GM13976 (cell line): ENCODE measurements at regions not wholly inside any gene's neighbourhood (a gene's known extent, or its start where the extent isn't known, plus 50 kb on each side); places are given as distances from the start of the nearest gene placed in this dataset.

ENCODE experiments used
- DNase-seq: peaks from one replicate; pipeline ENCODE4 v3.0.0; 2012; ENCODE audit warnings: low spot score
- CTCF ChIP-seq: IDR thresholded peaks from 2 replicates; pipeline ENCODE4 v1.5.1; 2012; ENCODE audit warnings: borderline replicate concordance, mild to moderate bottlenecking; ENCODE audit not compliant: insufficient read depth; ENCODE audit errors: extremely low read depth, missing control alignments, control extremely low read depth
- in situ Hi-C: fragments of 300-500 bp; cut with MboI; formaldehyde crosslinking; loops from one replicate; pipeline ENCODE4 v1.12.0; 2022; ENCODE audit warnings: low sequenced_read_pairs, mixed read lengths, inconsistent platforms; ENCODE audit not compliant: unreplicated experiment

DNA sequence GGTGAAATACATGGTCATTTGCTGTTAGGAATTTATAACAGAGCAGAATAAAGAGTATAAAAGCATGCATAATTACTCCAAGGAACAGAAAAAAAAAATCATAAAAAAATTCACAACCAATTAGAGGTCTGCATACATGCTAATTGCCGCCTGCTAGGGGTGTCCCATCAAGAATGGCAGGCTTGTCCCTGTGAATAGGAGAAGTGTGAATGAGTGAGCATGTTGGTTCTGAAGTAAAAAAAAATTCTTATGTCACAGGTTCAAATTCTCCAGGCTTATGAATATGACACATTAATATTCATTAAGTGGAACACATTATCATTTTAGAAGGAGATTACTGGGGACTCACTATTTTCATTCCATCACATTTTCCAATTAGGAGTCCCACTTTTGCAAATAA is 822.7 kb downstream of the NTRK3 start:
- in situ Hi-C loops: no loop called here
- no peak for DNase-seq
- no peak for TF ChIP-seq CTCF

GRCh38 chr15:87429754-87430153 is 826.8 kb downstream of the NTRK3 start:
- TF ChIP-seq CTCF: no peak
- no peak for DNase-seq
- in situ Hi-C loops: no loop called here

DNA sequence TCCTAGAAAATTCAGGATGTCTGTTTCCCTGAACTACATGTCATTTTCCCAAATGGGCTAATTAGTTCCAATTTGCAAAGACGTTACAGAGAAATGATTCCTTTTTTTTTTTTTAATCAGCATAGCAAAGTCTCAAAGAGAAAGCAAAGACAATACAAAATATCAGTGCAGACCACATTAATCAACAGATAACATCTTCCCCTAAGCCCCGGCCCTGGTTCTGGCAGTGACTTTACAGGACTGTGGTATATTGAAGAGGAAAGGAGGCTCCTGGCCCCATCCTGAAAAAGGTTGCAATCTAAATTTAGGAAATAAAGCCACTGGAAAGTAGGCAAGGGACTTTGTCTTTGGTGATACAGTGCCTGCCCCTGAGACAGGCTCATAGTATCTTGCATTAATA is 836.5 kb downstream of the NTRK3 start:
- TF ChIP-seq CTCF: no peak
- in situ Hi-C loops: no loop called here

GRCh38 chr15:87419344-87419743 is 837.2 kb downstream of the NTRK3 start:
- in situ Hi-C loops: no loop called here
- no peak for DNase-seq
- TF ChIP-seq CTCF: no peak

More for the DNA sequence above, 836.5 kb downstream of the NTRK3 start:
- DNase-seq: no peak

DNA sequence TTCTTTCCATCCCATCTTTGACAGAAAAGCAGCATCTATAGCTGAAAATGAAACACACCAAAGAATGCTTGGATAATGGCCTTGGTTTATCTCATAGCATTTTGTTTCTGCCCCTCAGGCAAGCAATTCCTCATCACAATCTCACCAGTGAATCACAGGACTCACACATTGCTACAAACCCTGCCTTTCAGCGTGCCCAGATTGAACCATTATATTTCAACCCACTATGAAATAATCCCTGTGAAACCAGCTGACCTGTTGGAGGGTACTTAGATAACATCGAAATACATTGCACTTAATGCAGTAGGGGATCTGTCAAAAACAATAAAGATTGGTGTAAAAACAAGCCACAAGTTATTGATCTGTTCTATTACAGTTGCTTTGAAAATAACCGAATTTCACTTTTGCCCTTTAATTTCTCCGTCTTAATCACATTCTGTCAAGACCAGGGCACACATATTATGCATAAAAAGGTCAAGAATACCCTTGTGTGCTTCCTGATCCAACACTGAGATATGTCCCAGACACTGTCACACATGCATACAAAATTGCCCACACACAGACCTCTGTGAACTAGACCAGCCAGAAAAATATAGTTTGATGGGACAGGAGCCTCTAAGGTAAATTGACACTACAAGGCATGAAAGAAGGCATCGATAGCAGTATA is 839.8 kb downstream of the NTRK3 start:
- in situ Hi-C loops: no loop called here
- DNase-seq: no peak
- TF ChIP-seq CTCF: no peak

GRCh38 chr15:87408902-87409301 is 847.6 kb downstream of the NTRK3 start:
- no peak for DNase-seq
- TF ChIP-seq CTCF: no peak
- in situ Hi-C loops: no loop called here
